ENCODE measurements at regions not wholly inside any gene's neighbourhood (a gene's known extent, or its start where the extent isn't known, plus 50 kb on each side); places are given as distances from the start of the nearest gene placed in this dataset.
"Not testable (repeated sequence)": the region's sequence is repeated elsewhere in the genome, so short reads cannot be mapped to it uniquely, and the experiment has no call there.

DNA sequence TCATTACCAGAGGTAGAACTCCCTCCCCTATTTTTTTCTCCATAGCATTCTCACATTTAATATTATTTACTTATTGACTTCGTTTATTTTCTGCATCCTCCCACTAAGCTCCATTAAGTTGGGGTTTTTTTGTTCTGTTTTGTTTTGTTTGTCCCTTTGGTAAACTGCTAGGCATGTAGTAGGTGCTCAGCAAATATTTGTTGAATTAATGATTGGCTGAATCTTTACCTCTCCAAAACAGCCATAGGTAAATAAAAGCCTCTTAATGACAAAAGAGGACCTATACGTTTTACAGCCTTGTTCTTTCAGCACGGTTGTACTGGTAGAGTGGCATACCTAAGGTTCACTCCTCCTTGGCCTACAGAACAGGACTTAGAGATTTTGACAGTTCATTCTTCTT lies 52.0 kb downstream of the PRORP start:
- DNase-seq = no peak

- DNase-seq = no peak
Observed at GRCh38 chr14:35180179-35180578, 57.8 kb downstream of the PRORP start.

- not testable (repeated sequence) for DNase-seq
Observed at GRCh38 chr14:35184891-35185290, 62.5 kb downstream of the PRORP start.

DNA sequence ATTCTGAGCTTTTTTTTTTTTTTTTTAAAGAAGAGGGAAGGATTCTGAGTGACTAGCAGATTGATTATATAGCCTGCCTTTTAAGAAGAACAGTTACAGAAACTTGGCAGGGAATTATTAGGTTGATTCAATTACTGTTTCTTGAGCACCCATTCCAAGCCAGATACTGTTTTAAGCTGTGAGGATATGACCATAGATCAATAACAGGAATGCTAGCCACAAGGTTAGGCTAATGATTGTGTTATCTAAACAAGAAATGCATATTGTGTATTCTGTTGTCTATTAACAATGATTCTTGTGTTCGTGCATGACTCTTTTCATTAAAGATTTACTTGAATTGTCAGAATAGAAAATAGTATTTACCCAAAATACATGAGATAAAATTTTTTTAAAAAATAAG lies 67.1 kb downstream of the PRORP start:
- no peak for DNase-seq

- no peak for DNase-seq
Observed at GRCh38 chr14:35193161-35193560, 70.8 kb downstream of the PRORP start.

DNA sequence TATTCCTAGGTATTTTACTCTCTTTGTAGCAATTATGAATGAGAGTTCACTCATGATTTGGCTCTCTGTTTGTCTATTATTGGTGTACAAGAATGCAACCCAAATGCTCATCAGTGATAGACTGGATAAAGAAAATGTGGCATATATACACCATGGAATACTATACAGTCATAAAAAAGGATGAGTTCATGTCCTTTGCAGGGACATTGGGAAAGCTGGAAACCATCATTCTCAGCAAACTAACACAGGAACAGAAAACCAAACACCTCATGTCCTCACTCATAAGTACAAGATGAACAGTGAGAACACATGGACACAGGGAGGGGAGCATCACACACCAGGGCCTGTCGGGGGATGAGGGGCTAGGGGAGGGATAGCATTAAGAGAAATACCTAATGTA lies 71.8 kb downstream of the PRORP start:
- not testable (repeated sequence) for DNase-seq

- peak; percentile 54 to 73 for DNase-seq
Observed at GRCh38 chr14:35196571-35196970, 74.2 kb downstream of the PRORP start.

DNA sequence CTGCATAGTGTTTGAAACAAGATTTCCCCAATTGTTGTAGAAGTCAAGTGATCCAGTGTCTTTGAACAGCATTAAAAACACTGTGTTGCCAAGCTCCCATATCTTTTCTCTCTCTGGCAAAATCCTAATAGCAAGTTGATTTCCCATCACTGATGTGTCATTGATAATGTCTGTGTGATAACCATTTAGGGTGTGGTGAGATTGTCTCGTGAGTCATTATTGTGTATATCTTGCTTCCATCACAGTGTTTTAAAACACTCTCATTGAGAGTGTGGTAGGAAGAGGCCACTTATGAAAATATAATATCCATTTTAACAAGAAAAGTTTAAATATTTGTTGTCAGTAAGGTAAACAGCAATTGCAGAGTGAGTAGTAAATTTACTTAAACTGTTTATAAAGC lies 74.7 kb downstream of the PRORP start:
- peak; percentile 18 to 30 for DNase-seq

- DNase-seq = peak; percentile 25 to 36
Observed at GRCh38 chr14:35201066-35201465, 78.7 kb downstream of the PRORP start.

GRCh38 chr14:35202195-35202594 lies 79.8 kb downstream of the PRORP start:
- DNase-seq = no peak

DNA sequence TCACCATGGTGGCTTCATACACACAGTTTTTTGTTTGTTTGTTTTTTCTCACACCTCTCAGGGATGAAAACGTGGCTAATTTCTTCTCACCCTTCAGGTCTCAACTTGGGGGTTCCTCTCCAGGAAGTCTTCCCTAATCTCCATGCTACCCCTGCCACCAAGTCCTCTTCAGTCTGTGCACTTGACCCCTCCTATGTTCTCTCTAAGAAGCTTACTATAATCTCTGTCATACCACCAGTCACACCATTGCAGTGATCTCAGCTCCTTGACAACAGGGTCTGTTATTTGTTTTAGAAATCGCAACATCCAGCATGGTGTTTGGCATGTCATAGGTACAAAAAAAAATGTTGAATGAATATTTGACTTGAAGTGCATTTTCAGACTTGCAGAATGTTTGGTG lies 83.4 kb downstream of the PRORP start:
- no peak for DNase-seq

DNA sequence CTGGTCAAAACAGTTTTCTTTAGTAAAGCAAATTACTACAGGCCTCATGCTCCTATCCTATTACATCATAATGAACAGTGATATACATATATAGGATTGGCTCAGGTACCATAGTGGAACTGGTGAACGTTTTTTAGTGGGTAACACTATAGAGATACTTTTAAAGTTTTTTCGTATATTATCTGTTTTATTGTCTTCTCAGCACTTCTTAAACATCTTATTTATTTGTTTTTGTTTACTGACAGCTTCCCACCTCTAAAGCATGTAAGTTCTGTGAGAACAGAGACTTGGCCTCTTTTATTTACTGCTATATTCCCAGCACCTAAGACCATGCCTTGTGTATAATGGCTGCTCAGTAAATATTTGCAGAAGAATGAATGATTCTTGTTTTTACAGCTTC lies 81.1 kb upstream of the PSMA6 start:
- DNase-seq = no peak

DNA sequence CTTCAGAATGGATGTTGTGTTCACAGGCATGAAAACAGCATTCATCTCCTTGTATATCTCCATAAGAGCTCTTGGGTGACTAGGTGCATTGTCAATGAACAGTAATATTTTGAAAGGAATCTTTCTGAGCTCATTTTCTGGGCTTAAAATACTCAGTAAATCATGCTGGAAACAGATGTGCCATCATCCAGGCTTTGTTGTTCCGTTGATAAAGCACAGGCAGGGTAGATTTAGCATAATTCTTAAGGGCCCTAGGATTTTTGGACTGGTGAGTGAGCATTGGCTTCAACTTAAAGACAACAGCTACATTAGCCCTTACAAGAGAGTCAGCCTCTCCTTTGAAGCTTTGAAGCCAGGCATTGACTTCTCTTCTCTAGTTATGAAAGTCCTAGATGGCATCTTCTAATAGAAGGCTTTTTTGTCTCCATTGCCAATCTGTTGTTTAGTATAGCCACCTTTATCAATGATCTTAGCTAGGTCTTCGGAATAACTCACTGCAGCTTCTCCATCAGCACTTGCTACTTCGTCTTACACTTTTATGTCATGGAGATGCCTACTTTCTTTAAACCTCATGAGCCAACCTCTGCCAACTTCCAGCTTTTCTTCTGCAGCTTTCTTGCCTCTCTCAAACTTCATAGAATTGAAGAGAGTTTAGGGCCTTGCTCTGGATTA lies 79.6 kb upstream of the PSMA6 start:
- DNase-seq = no peak

- no peak for DNase-seq
Observed at GRCh38 chr14:35213143-35213788, 78.9 kb upstream of the PSMA6 start.

DNA sequence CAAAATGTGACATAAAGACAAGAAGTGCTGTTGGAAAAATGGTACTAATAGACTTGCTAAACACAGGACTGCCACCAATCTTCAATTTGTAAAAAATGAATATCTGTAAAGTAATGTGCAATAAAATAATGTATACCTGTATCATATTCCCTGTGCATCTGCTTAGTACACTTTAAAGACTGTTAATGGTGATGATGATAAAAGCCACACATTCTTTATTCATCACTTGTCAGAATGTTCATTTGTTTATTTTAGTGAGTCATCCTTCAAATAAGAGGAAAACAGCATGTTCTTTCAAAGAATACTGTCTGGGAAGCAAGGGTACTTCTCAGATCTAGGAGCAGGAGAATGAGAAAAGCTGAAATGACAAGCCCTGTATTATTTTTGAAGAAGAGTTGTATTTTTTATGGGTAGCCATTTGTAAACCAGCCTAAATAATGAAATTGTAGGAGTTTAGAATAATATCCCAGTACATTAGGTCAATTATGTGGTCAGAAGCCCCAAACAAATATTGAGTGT lies 78.3 kb upstream of the PSMA6 start:
- no peak for DNase-seq

DNA sequence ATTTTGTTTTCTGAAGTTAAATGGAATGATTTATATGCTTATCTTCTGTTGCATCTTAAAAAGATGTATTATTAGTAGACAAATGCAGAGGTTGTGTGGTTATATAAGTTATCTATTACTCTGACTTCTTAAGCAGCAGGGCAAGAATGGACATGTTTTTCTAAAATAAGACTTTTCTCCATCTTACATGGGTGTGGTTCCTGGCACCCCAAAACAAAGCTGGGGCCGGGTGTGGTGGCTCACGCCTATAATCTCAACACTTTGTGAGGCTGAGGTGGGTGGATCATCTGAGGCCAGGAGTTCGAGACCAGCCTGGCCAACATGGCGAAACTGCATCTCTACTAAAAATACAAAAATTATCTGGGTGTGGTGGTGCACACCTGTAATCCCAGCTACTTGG lies 77.8 kb upstream of the PSMA6 start:
- not testable (repeated sequence) for DNase-seq

- DNase-seq = peak in 1 of 2 donors; percentile 47
Observed at GRCh38 chr14:35215110-35215813, 76.9 kb upstream of the PSMA6 start.

GRCh38 chr14:35218176-35218575 lies 74.0 kb upstream of the PSMA6 start:
- not testable (repeated sequence) for DNase-seq

DNA sequence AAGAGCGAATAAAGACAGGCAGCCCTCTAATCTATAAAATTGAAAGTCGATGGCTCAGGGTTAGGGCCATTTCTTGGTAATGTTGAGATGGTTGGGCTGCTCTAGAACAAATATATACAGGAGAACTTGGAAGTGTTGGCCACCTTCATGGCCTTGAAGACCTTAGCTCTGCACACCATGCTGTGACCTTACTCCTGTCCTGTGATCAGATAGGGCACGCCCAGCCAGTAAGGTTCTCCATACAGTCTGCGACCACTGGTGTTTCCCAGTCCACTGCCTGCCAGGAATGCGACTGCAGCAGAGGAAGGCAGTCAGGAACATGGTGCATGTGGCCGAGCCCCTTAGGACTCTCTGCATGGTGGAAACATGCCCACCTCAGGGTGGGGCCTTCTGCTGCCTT lies 73.2 kb upstream of the PSMA6 start:
- DNase-seq = no peak

DNA sequence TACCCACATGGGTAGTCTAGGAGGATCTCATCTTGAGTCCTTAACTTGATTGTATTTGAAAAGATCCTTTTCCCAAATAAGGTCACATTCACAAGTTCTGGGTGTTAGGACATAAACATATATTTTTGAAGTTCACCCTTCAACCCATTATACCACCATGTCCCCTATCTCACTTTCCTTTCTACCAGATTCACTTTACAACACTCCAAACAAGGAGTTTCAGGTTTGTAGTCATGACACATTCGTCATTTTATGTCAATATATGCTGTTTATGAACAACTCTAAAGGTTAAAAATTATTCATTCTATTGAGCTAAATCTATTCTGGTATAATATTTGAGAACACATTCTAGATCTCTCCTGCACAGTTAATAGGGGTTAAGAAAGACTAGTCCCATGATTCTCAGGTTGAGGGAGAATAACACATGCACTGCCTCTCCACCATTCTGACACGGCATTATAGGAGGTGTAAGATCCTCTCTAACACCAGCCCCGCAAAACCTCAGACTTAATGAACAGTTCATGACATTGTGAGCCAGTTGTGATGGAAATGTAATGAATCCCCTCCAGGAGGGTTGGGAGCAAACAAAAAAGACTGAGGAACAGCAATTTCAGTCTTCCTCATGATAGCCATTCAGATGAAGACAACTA lies 72.0 kb upstream of the PSMA6 start:
- DNase-seq = no peak

DNA sequence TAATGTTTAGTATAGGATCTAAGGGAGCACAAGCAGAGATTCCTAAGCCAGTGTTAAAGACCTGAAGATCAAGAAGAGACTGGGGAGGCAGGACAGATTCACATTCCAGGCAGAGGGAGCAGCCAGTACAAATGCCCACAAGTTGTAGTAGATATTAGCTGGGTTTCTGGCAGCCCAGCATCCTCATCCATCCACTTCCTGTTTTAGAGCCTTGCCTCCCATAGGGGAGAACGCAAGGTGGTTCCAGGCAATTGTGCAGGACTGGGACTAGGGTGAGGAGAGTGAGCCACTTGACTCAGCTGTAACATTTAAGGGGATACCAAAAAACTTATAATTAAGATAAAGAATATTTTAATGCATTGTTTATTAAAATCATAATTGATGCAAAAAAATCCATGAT lies 71.3 kb upstream of the PSMA6 start:
- DNase-seq = no peak

DNA sequence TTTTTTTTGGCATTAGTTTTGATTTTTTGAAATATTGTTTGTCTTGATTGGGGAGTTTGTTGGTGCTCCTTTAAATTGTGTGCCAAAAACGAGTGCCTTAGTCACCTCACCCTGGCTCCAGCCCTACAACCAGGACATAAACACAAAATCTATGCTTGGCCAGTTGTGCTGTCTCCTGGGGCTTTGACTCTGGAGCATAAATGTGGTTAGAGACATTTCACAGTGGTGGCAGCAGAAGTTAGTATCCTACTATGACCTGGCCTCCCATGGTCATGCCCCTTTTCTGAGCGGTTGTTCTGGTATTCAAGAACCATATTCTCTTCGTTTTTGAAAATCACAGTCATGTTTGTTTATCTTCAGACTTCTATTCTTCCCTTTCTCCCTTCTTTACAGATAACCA lies 70.7 kb upstream of the PSMA6 start:
- no peak for DNase-seq

GRCh38 chr14:35222324-35222723 lies 69.9 kb upstream of the PSMA6 start:
- DNase-seq = no peak
